ENCODE measurements at regions not wholly inside any gene's neighbourhood (a gene's known extent, or its start where the extent isn't known, plus 50 kb on each side); places are given as distances from the start of the nearest gene placed in this dataset.

GRCh38 chr2:195592105-195592504, 64.9 kb upstream of the SLC39A10 start:
- no peak for TF ChIP-seq CTCF (IDR thresholded peaks at IDR 0.05)
- TF ChIP-seq TAF1 (IDR thresholded peaks at IDR 0.05; ENCODE audit: borderline replicate concordance, low read depth, low read length), result no peak
- TF ChIP-seq ELF1 (IDR thresholded peaks at IDR 0.05), result no peak
- no peak for TF ChIP-seq RCOR1 (IDR thresholded peaks at IDR 0.05; ENCODE audit: low read length)
- no peak for TF ChIP-seq NFIC (IDR thresholded peaks at IDR 0.05; ENCODE audit: borderline replicate concordance)
- TF ChIP-seq RAD21 (IDR thresholded peaks at IDR 0.05; ENCODE audit: low read length), result no peak
- TF ChIP-seq MAX (IDR thresholded peaks at IDR 0.05; ENCODE audit: low read depth), result no peak
- no peak for TF ChIP-seq RFX5 (IDR thresholded peaks at IDR 0.05; ENCODE audit: low read length)
- no peak for TF ChIP-seq EZH2phosphoT487 (IDR thresholded peaks at IDR 0.05; ENCODE audit: borderline replicate concordance, low read depth)
- TF ChIP-seq TEAD4 (IDR thresholded peaks at IDR 0.05; ENCODE audit: borderline replicate concordance, insufficient read depth), result no peak
- no peak for TF ChIP-seq ZBTB33 (IDR thresholded peaks at IDR 0.05; ENCODE audit: borderline replicate concordance, low read depth)
